ENCODE measurements at regions not wholly inside any gene's neighbourhood (a gene's known extent, or its start where the extent isn't known, plus 50 kb on each side); places are given as distances from the start of the nearest gene placed in this dataset.

- TF ChIP-seq POLR2A (IDR thresholded peaks at IDR 0.05; ENCODE audit: low read depth, low read length) = no peak
- FAIRE-seq = no peak
- no peak for DNase-seq (ENCODE audit: insufficient read length, low spot score)
Observed at GRCh38 chr10:55002420-55002819, 201.4 kb upstream of the PCDH15 start.

GRCh38 chr10:55001422-55001821 is 200.4 kb upstream of the PCDH15 start:
- no peak for TF ChIP-seq POLR2A (IDR thresholded peaks at IDR 0.05; ENCODE audit: low read depth, low read length)

GRCh38 chr10:54993148-54993547 is 192.1 kb upstream of the PCDH15 start:
- FAIRE-seq (no peak), DNase-seq (ENCODE audit: insufficient read length, low spot score) (no peak)
- TF ChIP-seq POLR2A (IDR thresholded peaks at IDR 0.05; ENCODE audit: low read depth, low read length) = no peak

More at GRCh38 chr10:55001422-55001821, 200.4 kb upstream of the PCDH15 start:
- DNase-seq (ENCODE audit: insufficient read length, low spot score) = no peak
- FAIRE-seq = no peak

- no peak for TF ChIP-seq POLR2A (IDR thresholded peaks at IDR 0.05; ENCODE audit: low read depth, low read length)
- DNase-seq (ENCODE audit: insufficient read length, low spot score) (peak; percentile 2), FAIRE-seq (no peak)
Observed at GRCh38 chr10:54985732-54986131, 184.7 kb upstream of the PCDH15 start.

- TF ChIP-seq POLR2A (IDR thresholded peaks at IDR 0.05; ENCODE audit: low read depth, low read length) = no peak
- DNase-seq (ENCODE audit: insufficient read length, low spot score) (no peak), FAIRE-seq (no peak)
Observed at GRCh38 chr10:54983255-54983654, 182.2 kb upstream of the PCDH15 start.

- FAIRE-seq (no peak), DNase-seq (ENCODE audit: insufficient read length, low spot score) (no peak)
- TF ChIP-seq POLR2A (IDR thresholded peaks at IDR 0.05; ENCODE audit: low read depth, low read length) = no peak
Observed at GRCh38 chr10:54962134-54962900, 161.3 kb upstream of the PCDH15 start.

GRCh38 chr10:54961040-54961439 is 160.0 kb upstream of the PCDH15 start:
- TF ChIP-seq POLR2A (IDR thresholded peaks at IDR 0.05; ENCODE audit: low read depth, low read length) = no peak
- no peak for DNase-seq (ENCODE audit: insufficient read length, low spot score)
- FAIRE-seq = no peak

GRCh38 chr10:54958844-54959243 is 157.8 kb upstream of the PCDH15 start:
- FAIRE-seq (no peak), DNase-seq (ENCODE audit: insufficient read length, low spot score) (no peak)
- TF ChIP-seq POLR2A (IDR thresholded peaks at IDR 0.05; ENCODE audit: low read depth, low read length) = no peak

GRCh38 chr10:54947605-54948004 is 146.6 kb upstream of the PCDH15 start:
- TF ChIP-seq POLR2A (IDR thresholded peaks at IDR 0.05; ENCODE audit: low read depth, low read length) = no peak
- no peak for DNase-seq (ENCODE audit: insufficient read length, low spot score)
- no peak for FAIRE-seq

GRCh38 chr10:54940418-54940817 is 139.4 kb upstream of the PCDH15 start:
- no peak for TF ChIP-seq POLR2A (IDR thresholded peaks at IDR 0.05; ENCODE audit: low read depth, low read length)
- FAIRE-seq = peak; percentile 57

GRCh38 chr10:54914049-54914448 is 113.0 kb upstream of the PCDH15 start:
- DNase-seq (ENCODE audit: insufficient read length, low spot score) (no peak), FAIRE-seq (no peak)
- no peak for TF ChIP-seq POLR2A (IDR thresholded peaks at IDR 0.05; ENCODE audit: low read depth, low read length)

More at GRCh38 chr10:54940418-54940817, 139.4 kb upstream of the PCDH15 start:
- no peak for DNase-seq (ENCODE audit: insufficient read length, low spot score)

- FAIRE-seq (no peak), DNase-seq (ENCODE audit: insufficient read length, low spot score) (no peak)
- no peak for TF ChIP-seq POLR2A (IDR thresholded peaks at IDR 0.05; ENCODE audit: low read depth, low read length)
Observed at GRCh38 chr10:54909165-54909564, 108.1 kb upstream of the PCDH15 start.

GRCh38 chr10:54908019-54908418 is 107.0 kb upstream of the PCDH15 start:
- FAIRE-seq = no peak
- TF ChIP-seq POLR2A (IDR thresholded peaks at IDR 0.05; ENCODE audit: low read depth, low read length) = no peak
- DNase-seq (ENCODE audit: insufficient read length, low spot score) = no peak

GRCh38 chr10:54906940-54907339 is 105.9 kb upstream of the PCDH15 start:
- FAIRE-seq (no peak), DNase-seq (ENCODE audit: insufficient read length, low spot score) (no peak)
- no peak for TF ChIP-seq POLR2A (IDR thresholded peaks at IDR 0.05; ENCODE audit: low read depth, low read length)

GRCh38 chr10:54905578-54906192 is 104.7 kb upstream of the PCDH15 start:
- no peak for TF ChIP-seq POLR2A (IDR thresholded peaks at IDR 0.05; ENCODE audit: low read depth, low read length)
- DNase-seq (ENCODE audit: insufficient read length, low spot score) (no peak), FAIRE-seq (peak; percentile 55)

Measured in H54 (cell line).